GM21423 (cell line): ENCODE measurements at regions not wholly inside any gene's neighbourhood (a gene's known extent, or its start where the extent isn't known, plus 50 kb on each side); places are given as distances from the start of the nearest gene placed in this dataset.

Experiments used
- ATAC-seq: cut with Tn5 transposase; IDR thresholded peaks from one replicate; pipeline ENCODE4 v1.9.1; 2021; ENCODE audit warnings: mild to moderate bottlenecking, moderate library complexity; ENCODE audit not compliant: unreplicated experiment

DNA sequence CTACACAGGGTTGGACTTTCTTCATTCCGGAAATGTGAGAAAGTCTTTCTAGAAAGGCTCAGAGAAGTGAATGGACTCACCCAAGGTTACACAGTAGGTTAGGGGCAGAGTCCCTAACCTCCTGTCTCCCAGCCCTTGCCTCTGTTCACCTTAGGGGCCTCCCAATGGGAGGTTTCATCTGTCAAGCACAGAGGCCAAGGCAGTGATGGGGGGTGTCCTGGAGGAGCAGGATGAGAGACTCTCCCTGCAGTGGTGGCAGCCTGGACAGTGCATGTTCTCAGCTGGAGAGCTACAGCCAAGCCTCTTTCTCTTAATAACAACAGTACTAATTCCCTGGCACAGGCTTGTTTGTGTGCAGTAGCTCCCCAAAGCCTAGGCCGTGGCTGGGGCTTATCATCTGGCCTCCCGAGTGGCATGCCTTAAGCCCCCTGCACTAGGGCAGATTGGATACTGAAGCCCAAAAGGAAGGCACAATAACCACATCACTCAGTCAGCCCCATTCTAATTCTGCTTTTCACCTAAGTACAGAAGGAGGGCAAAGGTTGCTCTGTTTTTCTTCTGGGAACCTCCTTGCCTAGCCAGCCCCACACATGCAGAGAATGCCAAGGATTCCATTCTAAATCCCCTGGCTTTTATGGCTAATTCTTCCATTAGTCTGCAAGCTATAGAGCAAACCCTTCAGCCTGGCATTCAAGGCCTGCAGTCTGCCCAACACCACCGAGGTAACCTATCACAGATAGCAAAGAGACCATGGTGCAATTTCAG is 50.2 kb upstream of the XPA start:
- no peak for ATAC-seq

DNA sequence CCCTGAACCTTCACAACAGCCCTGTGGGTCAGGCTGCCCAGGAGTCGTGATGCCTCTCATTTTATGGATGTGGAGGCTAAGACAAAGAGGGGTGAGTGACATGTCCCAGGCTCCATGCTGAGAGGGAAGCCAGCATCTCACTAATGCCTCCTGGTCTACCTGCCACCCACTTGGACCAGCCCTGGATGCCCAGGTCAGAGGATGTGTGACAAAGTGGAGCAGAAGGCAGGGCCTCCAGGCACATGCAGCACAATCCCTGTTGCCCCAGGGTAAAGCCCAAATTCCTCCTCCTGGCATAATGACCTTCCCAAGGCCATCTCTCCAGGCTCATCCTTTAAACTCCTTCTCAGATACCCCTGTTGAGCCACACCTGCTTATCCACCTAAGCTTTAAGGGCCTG is 51.4 kb upstream of the XPA start:
- ATAC-seq = no peak

DNA sequence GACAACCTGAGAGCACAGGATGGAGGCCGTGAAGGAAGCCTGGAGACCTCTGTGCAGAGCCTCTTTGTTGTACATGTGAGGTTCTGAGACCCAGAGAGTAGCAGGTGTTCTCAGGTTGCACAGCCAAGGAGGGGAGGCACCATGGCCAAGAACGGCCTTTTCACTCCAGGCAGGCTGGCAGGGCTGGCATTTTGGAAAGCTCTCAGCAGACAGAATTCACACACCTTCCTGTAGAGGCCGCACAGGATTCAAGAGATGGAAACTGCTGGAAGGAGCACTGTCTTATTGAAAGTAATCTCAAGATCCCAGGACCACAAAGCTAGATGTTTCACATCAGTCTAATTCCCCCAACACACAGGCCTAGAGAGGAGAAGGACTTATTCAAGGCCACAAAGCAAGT is 52.8 kb upstream of the XPA start:
- no peak for ATAC-seq

DNA sequence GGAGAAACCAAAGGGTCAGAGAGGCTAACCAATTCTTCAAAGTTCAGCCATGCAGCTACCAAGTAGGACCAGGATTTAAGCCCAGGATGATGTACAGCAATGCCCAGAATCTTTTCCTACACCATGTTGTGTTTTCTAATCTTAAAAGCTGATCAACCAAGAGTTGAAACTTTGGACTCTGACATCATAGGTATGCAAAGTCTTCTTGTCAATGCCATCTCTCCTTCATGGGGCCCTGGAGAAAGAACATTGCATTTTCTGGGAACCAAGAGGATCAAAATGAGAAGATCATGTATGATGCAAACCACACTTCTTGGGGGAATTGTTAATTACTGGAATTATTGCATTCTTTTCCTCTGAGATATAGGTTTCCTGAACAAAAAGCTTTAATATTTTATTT is 54.4 kb upstream of the XPA start:
- ATAC-seq = no peak

DNA sequence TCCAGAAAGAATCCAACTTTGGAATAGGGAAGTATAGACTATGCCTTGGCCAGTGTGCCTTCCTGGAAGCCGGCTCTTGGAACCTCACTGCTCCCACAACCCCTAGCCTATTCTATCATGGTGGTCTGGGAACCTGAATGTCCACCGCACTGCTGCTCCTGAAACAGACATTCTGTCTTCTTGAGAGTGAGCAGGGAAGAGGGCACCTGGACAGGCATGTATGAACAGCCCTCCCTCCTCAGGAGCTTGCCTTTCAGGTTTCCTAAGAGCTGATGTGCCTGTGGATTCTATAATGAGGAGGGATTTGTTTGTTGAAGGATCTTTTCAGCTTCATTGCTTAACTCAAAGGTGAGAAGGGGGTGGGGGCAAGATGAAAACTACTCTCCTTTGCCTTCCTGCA is 55.1 kb upstream of the XPA start:
- ATAC-seq = no peak

DNA sequence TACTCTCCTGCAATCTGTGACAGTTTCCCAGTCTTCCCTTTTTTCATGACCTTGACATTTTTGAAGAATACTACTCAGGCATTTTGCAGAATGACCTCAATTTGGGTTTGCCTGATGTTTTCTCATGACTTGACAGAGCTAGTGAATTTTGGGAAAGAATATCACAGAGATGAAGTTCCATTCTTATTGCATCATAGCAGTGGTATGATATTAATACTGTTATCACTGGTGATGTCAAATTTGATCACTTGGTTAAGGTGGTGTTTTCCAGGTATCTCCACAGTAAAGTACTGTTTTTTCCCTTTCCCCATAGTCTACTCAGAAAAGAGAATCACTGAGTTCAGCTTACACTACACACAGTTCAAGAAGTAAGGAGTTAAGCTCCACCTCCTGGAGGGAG is 56.2 kb upstream of the XPA start:
- no peak for ATAC-seq

DNA sequence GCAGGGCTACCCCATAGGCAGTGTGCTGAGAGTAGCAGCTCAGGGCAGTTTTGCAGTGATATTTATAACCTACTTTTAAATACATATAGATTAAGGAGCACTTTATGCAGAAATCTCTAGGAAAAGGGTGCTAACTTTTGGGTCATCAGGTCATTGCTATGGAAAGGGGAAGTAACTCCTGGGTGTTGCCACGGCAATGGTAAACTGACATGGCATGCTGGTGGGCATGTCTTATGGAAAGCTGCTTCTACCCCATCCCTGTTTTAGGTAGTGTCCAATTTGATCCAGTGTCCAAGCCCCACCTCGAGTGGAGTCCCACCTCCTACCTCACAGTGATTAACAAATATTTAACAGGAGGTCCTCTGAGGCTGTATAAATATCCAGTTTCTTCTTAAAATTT is 56.8 kb upstream of the XPA start:
- ATAC-seq = no peak

DNA sequence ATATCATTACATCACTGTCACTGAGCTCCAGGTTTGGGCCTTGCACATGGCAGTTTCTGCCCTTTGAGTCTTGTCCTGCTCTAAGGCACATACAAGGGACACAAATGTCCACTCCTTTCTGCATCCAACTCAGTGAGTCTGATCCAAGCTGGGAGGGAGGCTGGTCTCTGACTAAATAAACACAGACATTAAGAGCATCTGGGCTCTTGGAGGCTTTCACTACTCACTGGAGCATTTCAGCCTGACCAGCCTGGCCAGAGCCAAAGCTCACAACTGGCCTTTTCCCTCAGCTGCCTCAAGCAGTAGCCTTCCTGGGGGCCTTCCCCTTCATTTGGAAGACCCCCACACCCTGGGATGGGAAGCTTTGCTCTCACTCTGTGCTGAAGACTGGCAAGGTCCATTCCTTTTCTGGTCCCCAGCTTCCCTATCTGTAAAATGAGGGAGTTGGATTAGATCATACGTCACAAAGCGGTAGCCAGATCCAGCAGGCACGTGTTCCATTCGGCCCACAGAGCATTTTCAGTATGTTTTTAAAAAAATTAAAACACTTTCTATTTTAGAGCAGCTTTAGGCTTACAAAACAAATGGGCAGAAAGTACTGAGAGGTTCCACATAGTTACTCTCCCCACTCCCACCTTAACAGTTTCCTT is 58.6 kb upstream of the XPA start:
- ATAC-seq = no peak

DNA sequence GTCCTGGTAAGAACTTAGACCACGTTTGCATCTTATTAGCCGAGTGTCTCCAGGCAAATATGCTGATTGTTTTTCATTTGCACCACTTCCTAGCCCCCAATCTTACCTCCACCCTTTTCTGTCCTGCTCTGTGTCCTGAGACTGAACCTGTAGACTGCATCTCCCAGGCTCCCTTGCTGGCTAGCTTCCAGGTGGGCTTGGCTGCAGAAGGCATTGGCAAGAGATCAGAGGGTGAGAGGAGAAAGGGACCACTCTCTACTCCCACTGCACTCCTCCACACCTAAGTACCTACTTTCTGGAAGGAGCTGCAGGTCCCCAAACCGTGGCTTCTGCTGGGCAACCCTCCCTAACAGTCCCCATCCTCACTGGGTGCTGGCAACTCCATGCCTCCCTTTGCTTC is 59.9 kb upstream of the XPA start:
- no peak for ATAC-seq

DNA sequence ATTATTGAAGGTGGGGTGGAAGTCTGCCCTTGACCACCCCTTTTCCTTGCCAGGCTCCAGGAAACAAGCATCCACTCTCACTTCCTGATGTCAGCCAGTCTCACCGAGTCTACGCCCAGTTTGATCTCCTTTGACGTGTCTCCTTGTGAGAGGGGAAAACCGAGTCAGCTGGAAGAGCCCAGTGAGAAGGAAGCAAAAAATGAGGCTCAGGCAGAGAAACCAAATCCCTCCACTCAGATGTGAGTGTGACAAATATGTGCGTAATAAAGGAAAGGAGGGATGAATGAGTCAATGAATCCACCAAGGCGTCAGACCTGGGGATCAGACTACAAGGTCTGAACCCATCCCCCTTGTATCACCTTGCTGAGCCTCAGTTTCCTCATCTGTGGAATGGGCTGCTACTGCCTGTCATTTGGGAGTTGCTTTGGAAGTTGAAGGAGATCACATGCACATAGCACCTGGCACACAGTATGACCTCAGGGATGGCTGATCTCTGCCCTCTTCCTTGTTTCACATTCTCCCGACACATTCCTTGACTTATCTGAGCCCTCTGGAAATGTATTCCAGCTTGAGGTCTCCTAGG is 61.3 kb upstream of the XPA start:
- no peak for ATAC-seq

DNA sequence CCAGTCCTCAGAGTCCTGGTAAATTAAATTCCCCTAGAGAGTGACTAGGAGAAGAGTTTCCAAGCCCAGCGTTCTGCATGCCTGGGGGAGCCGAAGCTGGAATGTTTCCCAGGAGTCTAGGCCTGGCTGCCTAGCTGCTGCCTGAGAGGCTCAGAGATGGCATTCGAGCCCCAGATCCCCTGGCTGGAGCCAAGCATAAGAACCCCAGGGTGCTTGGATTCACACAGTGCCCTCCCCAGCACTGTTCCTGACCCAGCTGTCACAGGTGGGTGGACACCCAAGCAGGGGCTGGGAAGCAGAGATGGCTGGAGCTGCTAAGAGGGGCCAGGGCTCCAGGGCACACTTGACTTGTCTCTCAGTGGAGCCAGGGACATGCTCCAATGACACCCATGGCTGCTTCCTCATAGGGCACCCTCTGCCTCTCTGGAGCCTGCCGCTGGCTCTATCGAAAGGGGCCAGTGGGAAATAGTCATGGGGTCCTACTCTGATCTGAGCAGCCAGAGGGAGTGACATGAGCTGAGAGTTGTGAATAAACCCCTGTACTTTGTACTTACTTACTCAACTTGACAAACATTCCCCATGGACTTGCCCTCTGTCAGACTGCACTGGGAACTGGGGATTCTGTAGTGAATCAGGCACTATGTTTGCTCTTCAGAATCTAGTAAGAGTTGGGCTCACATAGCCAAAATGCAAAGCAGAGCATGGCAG is 62.6 kb upstream of the XPA start:
- ATAC-seq = no peak

DNA sequence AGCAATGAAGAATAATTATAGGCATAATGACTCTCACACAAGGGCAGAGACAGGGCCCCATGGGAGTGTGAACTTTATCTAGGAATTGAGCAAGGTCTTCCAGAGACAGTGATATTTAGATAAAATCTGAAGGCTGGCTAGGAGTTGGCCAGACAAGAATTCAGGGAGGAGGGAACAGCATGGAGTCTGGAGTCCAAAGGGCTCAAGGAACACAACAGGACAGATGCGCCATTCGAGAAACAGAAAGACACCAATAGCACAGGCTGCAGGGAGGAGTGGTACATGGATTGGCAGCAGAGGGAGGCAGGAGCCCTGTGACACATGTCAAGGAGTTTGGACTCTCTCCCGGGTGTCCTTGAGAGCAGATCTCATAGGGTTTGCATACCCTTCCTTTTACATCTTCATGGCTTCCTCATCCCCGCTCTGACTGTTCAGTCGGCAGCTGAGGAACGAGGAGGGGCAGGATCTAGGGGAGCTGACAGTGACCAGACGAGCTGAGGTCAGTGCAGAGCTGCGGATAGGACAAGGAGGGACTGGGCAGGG is 64.0 kb upstream of the XPA start:
- ATAC-seq = no peak

DNA sequence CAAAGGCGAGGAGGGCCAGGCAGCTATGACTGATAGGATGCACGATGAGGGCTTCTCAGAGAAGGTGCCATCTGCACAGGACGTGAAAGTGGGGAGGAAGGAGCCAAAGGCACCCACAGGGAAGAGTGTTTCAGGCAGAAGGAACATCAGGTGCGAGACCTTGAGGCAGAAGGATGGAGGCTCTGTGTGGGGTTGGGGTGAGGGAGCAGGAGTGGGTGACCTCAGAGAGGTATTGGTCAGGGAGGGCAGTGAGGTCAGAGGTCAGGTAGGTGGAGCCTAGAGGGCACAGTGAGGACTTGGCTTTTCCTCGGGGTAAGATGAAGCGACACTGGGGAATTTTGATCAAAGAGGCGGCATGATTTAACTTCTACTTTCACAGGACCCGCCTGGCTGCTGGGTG is 64.7 kb upstream of the XPA start:
- ATAC-seq = no peak

DNA sequence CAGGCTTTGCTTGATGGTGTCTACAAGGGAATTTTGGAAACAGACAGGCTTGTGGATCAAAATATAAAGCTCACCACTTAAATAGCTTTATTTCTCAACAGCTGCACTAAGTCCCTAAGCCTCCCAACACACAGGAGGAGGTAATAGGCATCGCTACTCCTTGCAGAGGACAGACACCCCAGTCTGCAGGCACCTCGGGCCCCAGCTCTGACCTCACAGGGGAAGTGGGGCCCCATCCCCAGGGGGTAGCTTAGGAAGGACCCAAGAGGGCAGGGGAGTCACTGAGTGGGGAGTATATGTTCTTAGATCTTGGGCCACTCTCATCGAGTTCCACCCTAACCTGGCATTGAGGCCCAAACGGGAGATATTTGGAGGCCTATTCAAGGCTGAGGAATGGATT is 66.7 kb upstream of the XPA start:
- no peak for ATAC-seq

DNA sequence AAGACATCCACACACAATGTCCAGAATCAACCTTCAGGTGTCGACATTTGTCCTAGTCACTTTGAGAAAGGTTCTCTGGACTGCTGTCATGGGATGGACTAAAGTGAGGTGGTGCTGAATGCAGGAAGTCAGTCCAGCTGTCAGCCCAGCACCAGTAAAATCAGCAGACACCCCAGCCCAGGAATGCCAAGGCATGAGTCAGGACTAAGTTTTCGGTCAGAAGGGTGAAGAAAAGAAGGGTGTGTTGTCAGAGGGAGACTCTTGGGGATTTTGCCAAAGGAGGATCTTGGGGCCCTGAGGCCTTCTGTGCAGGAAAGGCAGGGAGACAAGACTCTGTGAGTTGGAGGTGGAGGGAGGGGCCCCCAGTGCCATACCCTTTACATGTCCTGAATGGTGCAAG is 69.0 kb upstream of the XPA start:
- no peak for ATAC-seq

DNA sequence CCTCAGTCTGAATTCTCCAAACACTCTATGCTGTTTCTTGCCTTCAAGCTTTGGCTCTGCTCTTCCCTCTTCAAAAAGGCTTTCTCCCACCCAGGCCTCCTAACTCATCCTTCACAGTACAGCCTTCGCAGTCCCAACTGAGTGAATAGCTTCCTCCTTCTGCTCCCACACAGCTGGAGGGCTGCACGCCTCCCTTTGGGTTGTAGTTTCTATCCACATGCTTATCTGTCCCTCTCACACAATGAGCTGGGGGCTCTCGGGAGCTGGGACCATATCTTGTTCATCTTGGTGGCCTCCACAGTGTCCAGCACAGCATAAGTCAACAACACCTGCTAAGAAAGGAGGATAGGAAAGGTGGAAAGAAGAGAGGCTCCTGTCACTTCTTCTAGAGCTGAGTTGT is 69.5 kb upstream of the XPA start:
- no peak for ATAC-seq

DNA sequence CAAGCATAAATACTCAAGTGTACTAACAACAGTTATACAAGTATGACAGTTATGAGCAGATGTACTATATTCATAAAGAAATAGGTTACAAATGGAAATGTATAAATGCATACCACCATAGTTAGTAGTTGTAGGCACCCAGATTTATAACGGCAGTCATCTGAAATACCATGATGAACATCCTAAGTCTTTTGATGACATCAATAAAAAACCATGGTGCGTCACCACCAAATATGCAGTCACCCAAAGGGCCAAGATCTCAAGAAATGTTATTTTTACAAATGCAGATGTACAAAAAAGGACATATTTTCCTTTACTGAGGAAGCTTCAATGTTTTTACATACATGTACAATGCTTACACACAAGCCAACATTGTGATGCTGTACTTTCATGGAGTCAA is 70.8 kb upstream of the XPA start:
- ATAC-seq = no peak

DNA sequence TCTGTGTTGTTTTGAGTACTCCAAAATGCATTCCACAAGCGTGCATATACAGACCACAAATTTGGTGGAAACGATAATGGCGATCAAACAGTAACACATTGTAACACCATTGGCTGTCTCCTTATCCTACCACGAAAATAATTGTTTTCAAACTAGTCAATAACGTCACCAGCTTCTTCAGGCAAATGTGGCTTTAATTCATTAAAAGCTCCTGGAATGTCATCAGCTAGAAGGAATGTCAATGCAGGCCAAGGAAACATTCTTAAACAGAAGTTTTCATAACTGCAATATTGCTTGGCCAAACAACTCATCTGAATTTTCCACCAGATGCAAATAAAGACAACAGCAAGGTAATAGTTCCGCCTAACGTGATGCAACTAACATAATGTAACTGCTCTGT is 71.6 kb upstream of the XPA start:
- ATAC-seq = no peak

DNA sequence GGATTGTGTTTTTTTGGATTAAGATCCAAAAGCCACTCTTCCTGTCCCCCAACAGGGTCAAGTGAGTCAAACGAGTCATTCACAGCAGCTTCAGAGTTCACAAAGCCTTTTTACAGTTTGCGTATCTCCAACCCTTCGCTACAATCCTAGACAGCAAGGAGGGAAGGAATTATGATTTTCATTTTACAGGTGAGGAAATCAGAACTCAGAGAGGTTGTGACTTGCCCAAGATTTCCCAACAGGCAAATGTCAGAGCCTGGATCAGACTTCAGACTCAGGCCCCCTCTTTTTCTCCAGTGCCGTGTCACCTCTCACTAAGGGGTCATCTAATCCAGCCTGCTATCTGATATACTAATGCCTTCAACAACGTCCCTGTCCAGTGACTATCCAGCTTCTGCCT is 72.1 kb upstream of the XPA start:
- no peak for ATAC-seq

DNA sequence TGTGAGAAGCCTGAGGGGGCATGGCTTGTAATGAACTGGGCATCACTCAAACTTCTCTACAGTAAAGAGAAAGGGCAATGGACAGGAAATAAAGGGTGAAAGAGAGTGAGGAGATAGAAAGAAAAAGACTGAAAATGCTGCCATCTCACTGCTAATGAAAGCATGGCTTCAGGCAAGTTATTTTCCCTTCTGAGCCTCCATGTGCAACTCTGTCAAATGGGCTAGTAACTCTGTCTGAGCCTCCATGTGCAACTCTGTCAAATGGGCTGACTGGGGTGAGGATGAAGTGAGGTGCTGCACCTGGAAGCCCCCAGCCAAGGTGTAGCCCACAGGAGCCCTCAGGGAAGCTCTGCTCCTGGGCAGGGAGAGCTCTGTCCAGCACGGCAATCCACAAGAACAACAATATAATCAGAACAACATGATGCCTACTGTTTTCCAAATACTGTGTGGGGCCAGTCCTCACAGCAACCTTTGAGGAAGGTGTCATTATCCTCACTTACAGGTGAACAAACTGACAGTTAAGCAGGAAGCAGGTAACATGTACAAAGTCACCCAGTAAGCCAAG is 73.8 kb upstream of the XPA start:
- ATAC-seq = no peak

DNA sequence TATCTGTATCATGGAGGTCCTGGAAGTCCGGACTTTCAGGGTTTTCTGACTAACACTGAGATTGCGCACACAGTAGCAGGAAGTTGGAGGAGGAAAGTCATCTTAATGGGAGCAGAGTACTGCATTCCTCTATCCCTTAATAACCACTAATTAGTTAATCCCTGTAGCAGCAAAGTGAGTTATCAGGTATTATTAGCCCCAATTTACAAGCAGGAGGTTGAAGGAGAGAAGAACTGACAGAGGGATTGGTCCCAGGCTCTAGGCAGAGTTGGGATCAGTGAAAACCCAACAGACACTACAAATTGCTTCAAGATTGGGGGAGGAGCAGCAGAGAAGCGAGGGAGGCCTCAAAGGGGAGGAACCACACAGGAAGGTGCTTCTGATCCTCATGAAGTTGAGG is 74.5 kb upstream of the XPA start:
- no peak for ATAC-seq
